K562 (cell line): ENCODE measurements at regions not wholly inside any gene's neighbourhood (a gene's known extent, or its start where the extent isn't known, plus 50 kb on each side); places are given as distances from the start of the nearest gene placed in this dataset.

Experiments used
- EP300 ChIP-seq: IDR thresholded peaks from 2 replicates; pipeline ENCODE4 v1.6.1; 2012; ENCODE audit warnings: low read length, improper control_type of control experiment
- JUND ChIP-seq, 2 experiments: IDR thresholded peaks; 2 replicates in 1 of 2; 3 replicates in 1 of 2; pipeline ENCODE4 v1.6.1; 2011; ENCODE audit warnings: borderline replicate concordance in 2 of 2, low read depth in 2 of 2, low read length in 2 of 2, improper control_type of control experiment in 1 of 2, missing biosample characterization in 1 of 2, missing genetic modification characterization in 1 of 2, missing genetic modification reagents in 1 of 2
- RHOXF2B ChIP-seq: fragments of 250-450 bp; sonication (Bioruptor Pico); conservative IDR thresholded peaks from 2 replicates; pipeline ENCODE4 v1.5.1; 2021
- SPI1 ChIP-seq: IDR thresholded peaks from 2 replicates; pipeline ENCODE4 v1.6.1; 2011; ENCODE audit warnings: low read depth, low read length, control low read depth, borderline replicate concordance
- TF ChIP-seq, protein P1 (sequence below): IDR thresholded peaks from 2 replicates; pipeline ENCODE4 v1.6.1; 2012; ENCODE audit warnings: low read depth, low read length, improper control_type of control experiment, borderline replicate concordance
- TF ChIP-seq, protein P2 (sequence below): sonication (generic); formaldehyde crosslinking; IDR thresholded peaks from 2 replicates; pipeline ENCODE4 v1.8.0; 2022; ENCODE audit warnings: mild to moderate bottlenecking, missing genetic modification reagents
- TF ChIP-seq, protein P3 (sequence below), 2 experiments: IDR thresholded peaks in 1 of 2; conservative IDR thresholded peaks in 1 of 2; 2 replicates each; pipeline ENCODE4 v1.6.1; 2016; ENCODE audit warnings: low read depth in 2 of 2, mild to moderate bottlenecking in 1 of 2, missing compliant biosample characterization in 1 of 2, missing genetic modification characterization in 1 of 2, moderate library complexity in 1 of 2
- TF ChIP-seq, protein P4 (sequence below), 2 experiments: fragments of 450-650 bp; IDR thresholded peaks; 2 replicates each; pipeline ENCODE4 v1.6.1; 2018; ENCODE audit warnings: mild to moderate bottlenecking in 2 of 2, low read depth in 1 of 2; ENCODE audit not compliant: partially characterized antibody in 2 of 2

DNA sequence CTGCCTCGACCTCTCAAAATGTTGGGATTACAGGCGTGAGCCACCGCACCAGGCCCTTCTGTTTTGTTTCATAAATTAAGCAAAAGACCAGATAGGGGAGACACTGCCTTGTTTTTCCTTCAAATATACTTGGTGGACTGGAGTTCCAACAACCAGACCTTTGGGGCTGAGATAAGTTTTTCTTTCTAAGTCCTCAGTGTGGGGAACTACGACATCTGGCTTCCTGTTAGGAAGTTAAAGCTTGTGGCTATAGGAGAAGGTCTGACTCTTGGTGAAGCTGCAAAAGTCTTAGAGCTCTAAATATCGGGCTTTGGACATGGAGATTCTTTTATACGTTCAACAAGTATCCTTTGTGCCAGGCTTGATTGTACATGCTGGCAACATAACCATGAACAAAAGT lies 64.1 kb upstream of the EED start (continued):
- TF ChIP-seq, protein P1, sequence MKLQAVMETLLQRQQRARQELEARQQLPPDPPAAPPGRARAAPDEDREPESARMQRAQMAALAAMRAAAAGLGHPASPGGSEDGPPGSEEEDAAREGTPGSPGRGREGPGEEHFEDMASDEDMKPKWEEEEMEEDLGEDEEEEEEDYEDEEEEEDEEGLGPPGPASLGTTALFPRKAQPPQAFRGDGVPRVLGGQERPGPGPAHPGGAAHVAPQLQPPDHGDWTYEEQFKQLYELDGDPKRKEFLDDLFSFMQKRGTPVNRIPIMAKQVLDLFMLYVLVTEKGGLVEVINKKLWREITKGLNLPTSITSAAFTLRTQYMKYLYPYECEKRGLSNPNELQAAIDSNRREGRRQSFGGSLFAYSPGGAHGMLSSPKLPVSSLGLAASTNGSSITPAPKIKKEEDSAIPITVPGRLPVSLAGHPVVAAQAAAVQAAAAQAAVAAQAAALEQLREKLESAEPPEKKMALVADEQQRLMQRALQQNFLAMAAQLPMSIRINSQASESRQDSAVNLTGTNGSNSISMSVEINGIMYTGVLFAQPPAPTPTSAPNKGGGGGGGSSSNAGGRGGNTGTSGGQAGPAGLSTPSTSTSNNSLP, result no peak
- TF ChIP-seq RHOXF2B (CRISPR knock-in tag) (no peak), JUND (IDR thresholded peaks at IDR 0.05; ENCODE audit: borderline replicate concordance, low read depth, low read length) (no peak), JUND (tag; IDR thresholded peaks at IDR 0.05; ENCODE audit: borderline replicate concordance, low read depth, low read length) (no peak), EP300 (no peak), SPI1 (peak; percentile 19; the same call in 1 of the 2 replicates)
- TF ChIP-seq, protein P2, sequence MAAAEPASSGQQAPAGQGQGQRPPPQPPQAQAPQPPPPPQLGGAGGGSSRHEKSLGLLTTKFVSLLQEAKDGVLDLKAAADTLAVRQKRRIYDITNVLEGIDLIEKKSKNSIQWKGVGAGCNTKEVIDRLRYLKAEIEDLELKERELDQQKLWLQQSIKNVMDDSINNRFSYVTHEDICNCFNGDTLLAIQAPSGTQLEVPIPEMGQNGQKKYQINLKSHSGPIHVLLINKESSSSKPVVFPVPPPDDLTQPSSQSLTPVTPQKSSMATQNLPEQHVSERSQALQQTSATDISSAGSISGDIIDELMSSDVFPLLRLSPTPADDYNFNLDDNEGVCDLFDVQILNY (CRISPR knock-in tag), result no peak
- TF ChIP-seq, protein P3, sequence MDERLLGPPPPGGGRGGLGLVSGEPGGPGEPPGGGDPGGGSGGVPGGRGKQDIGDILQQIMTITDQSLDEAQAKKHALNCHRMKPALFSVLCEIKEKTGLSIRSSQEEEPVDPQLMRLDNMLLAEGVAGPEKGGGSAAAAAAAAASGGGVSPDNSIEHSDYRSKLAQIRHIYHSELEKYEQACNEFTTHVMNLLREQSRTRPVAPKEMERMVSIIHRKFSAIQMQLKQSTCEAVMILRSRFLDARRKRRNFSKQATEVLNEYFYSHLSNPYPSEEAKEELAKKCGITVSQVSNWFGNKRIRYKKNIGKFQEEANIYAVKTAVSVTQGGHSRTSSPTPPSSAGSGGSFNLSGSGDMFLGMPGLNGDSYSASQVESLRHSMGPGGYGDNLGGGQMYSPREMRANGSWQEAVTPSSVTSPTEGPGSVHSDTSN (CRISPR knock-in tag; IDR thresholded peaks at IDR 0.05; ENCODE audit: low read depth), result no peak
- TF ChIP-seq, protein P3 (tag; conservative IDR thresholded peaks at IDR 0.05; ENCODE audit: low read depth), result no peak
- TF ChIP-seq, protein P4, sequence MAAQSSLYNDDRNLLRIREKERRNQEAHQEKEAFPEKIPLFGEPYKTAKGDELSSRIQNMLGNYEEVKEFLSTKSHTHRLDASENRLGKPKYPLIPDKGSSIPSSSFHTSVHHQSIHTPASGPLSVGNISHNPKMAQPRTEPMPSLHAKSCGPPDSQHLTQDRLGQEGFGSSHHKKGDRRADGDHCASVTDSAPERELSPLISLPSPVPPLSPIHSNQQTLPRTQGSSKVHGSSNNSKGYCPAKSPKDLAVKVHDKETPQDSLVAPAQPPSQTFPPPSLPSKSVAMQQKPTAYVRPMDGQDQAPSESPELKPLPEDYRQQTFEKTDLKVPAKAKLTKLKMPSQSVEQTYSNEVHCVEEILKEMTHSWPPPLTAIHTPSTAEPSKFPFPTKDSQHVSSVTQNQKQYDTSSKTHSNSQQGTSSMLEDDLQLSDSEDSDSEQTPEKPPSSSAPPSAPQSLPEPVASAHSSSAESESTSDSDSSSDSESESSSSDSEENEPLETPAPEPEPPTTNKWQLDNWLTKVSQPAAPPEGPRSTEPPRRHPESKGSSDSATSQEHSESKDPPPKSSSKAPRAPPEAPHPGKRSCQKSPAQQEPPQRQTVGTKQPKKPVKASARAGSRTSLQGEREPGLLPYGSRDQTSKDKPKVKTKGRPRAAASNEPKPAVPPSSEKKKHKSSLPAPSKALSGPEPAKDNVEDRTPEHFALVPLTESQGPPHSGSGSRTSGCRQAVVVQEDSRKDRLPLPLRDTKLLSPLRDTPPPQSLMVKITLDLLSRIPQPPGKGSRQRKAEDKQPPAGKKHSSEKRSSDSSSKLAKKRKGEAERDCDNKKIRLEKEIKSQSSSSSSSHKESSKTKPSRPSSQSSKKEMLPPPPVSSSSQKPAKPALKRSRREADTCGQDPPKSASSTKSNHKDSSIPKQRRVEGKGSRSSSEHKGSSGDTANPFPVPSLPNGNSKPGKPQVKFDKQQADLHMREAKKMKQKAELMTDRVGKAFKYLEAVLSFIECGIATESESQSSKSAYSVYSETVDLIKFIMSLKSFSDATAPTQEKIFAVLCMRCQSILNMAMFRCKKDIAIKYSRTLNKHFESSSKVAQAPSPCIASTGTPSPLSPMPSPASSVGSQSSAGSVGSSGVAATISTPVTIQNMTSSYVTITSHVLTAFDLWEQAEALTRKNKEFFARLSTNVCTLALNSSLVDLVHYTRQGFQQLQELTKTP (IDR thresholded peaks at IDR 0.05; ENCODE audit: low read depth in 1 of 2, partially characterized antibody in 2 of 2), result no peak
